Liver (tissue), 8 donors: ENCODE measurements at regions not wholly inside any gene's neighbourhood (a gene's known extent, or its start where the extent isn't known, plus 50 kb on each side); places are given as distances from the start of the nearest gene placed in this dataset.
A peak's percentile ranks its signal among the peaks of the same experiment; 100 is the strongest.

ENCODE experiments used
- DNase-seq: peaks from one replicate; pipeline ENCODE4 v3.0.0-alpha.2; 2017; ENCODE audit warnings: low spot score
- H3K27ac ChIP-seq, 2 donors: one replicate each; pipeline ENCODE4 v1.7.0; 2013; ENCODE audit warnings: inconsistent platforms in 2 of 2, low read length in 2 of 2, control low read depth in 1 of 2, low read depth in 1 of 2, mild to moderate bottlenecking in 1 of 2
- H3K27me3 ChIP-seq, 4 donors: one replicate each; pipeline versions ENCODE4 v1.6.1 to v1.7.0; 2013; ENCODE audit warnings: low read length in 3 of 4, inconsistent platforms in 1 of 4, mild to moderate bottlenecking in 1 of 4, moderate library complexity in 1 of 4; ENCODE audit not compliant: control insufficient read depth in 4 of 4, insufficient read depth in 4 of 4
- H3K36me3 ChIP-seq, 4 donors: one replicate each; pipeline versions ENCODE4 v1.6.1 to v1.7.0; 2013; ENCODE audit warnings: low read length in 3 of 4, mild to moderate bottlenecking in 3 of 4, low read depth in 1 of 4, moderate library complexity in 1 of 4; ENCODE audit not compliant: control insufficient read depth in 4 of 4, insufficient read depth in 3 of 4
- H3K4me1 ChIP-seq, 4 donors: one replicate each; pipeline versions ENCODE4 v1.6.1 to v1.7.0; 2013; ENCODE audit warnings: low read length in 3 of 4, mild to moderate bottlenecking in 3 of 4, moderate library complexity in 1 of 4; ENCODE audit not compliant: control insufficient read depth in 4 of 4, insufficient read depth in 4 of 4
- H3K4me3 ChIP-seq, 3 donors: one replicate each; pipeline versions ENCODE4 v1.6.1 to v1.7.0; 2013; ENCODE audit warnings: low read length in 3 of 3, control low read depth in 1 of 3, low read depth in 1 of 3, mild to moderate bottlenecking in 1 of 3
- H3K9ac ChIP-seq, 2 donors: one replicate each; pipeline ENCODE4 v1.7.0; 2013; ENCODE audit warnings: low read length in 2 of 2, mild to moderate bottlenecking in 2 of 2, moderate library complexity in 2 of 2, control low read depth in 1 of 2, low read depth in 1 of 2
- H3K9me3 ChIP-seq, 4 donors: one replicate each; pipeline versions ENCODE4 v1.6.1 to v1.7.0; 2013; ENCODE audit warnings: low read length in 3 of 4; ENCODE audit not compliant: control insufficient read depth in 4 of 4
- FOXA2 ChIP-seq: IDR thresholded peaks from 2 replicates; pipeline ENCODE4 v1.6.1; 2016; ENCODE audit warnings: antibody characterized with exemption
- HNF4G ChIP-seq: IDR thresholded peaks from 2 replicates; pipeline ENCODE4 v1.6.1; 2016; ENCODE audit warnings: antibody characterized with exemption
- RAD21 ChIP-seq, 2 donors: IDR thresholded peaks; 2 replicates each; pipeline ENCODE4 v1.6.1; 2016; ENCODE audit warnings: antibody characterized with exemption in 2 of 2, mild to moderate bottlenecking in 2 of 2
- RXRA ChIP-seq, 2 donors: IDR thresholded peaks; 2 replicates each; pipeline ENCODE4 v1.6.1; 2017 to 2018; ENCODE audit warnings: antibody characterized with exemption in 2 of 2, mild to moderate bottlenecking in 1 of 2
- YY1 ChIP-seq: IDR thresholded peaks from 2 replicates; pipeline ENCODE4 v1.6.1; 2016; ENCODE audit warnings: antibody characterized with exemption, mild to moderate bottlenecking
- WGBS: extraction: QIAGEN DNeasy Blood & Tissue Kit; methylation state at CpG from one replicate; pipeline ENCODE4 v1.1.7; 2013; 5-methylcytosine and 5-hydroxymethylcytosine counted together
- TF ChIP-seq, protein P1 (sequence below): IDR thresholded peaks from 2 replicates; pipeline ENCODE4 v1.6.1; 2016; ENCODE audit warnings: antibody characterized with exemption, mild to moderate bottlenecking
- TF ChIP-seq, protein P2 (sequence below): IDR thresholded peaks from 2 replicates; pipeline ENCODE4 v1.6.1; 2016; ENCODE audit warnings: antibody characterized with exemption
- TF ChIP-seq, protein P3 (sequence below): fragments of 150-350 bp; IDR thresholded peaks from 2 replicates; pipeline ENCODE4 v1.5.1; 2017; ENCODE audit warnings: improper control_type of control experiment, low read depth, low read length; ENCODE audit not compliant: missing input control
- donor health status: healthy.
- donor health status: healthy.
- donor health status: healthy.
- donor health status: healthy.
- donor health status: healthy.

DNA sequence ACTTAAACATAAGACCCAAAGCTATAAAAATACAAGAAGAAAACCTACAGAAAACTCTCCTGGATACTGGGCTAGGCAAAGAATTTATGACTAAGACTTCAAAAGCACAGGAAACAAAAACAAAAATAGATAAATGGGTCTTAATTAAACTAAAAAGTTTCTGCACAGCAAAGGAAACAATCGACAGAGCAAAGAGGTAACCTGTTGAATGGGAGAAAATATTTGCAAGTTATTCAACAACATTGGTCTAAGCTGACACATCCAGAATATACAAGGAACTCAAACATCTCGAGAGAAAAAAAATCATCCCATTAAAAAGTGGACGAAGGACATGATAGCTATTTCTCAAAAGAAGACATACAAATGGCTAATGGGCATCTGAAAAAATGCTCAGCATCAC, 72.3 kb upstream of the RBBP8 start:
- H3K4me1 ChIP-seq: peaks cover 0 to 3% (median 0%) of the 10 kb centered on the region in 4 donors
- H3K27ac ChIP-seq: no peak overlapping the region
- TF ChIP-seq RXRA (IDR thresholded peaks at IDR 0.05) (no peak), YY1 (no peak), HNF4G (no peak)
- TF ChIP-seq, protein P1, sequence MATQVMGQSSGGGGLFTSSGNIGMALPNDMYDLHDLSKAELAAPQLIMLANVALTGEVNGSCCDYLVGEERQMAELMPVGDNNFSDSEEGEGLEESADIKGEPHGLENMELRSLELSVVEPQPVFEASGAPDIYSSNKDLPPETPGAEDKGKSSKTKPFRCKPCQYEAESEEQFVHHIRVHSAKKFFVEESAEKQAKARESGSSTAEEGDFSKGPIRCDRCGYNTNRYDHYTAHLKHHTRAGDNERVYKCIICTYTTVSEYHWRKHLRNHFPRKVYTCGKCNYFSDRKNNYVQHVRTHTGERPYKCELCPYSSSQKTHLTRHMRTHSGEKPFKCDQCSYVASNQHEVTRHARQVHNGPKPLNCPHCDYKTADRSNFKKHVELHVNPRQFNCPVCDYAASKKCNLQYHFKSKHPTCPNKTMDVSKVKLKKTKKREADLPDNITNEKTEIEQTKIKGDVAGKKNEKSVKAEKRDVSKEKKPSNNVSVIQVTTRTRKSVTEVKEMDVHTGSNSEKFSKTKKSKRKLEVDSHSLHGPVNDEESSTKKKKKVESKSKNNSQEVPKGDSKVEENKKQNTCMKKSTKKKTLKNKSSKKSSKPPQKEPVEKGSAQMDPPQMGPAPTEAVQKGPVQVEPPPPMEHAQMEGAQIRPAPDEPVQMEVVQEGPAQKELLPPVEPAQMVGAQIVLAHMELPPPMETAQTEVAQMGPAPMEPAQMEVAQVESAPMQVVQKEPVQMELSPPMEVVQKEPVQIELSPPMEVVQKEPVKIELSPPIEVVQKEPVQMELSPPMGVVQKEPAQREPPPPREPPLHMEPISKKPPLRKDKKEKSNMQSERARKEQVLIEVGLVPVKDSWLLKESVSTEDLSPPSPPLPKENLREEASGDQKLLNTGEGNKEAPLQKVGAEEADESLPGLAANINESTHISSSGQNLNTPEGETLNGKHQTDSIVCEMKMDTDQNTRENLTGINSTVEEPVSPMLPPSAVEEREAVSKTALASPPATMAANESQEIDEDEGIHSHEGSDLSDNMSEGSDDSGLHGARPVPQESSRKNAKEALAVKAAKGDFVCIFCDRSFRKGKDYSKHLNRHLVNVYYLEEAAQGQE: no peak
- no peaks in the 10 kb centered on the region for H3K27me3 ChIP-seq
- WGBS: 77% methylated on average over 3 of the region's 3 CpGs
- H3K9ac ChIP-seq: no peak overlapping the region
- H3K36me3 ChIP-seq: no peaks in the 10 kb centered on the region
- no peaks in the 10 kb centered on the region for H3K9me3 ChIP-seq
- no peak for DNase-seq
- no peak overlapping the region for H3K4me3 ChIP-seq

DNA sequence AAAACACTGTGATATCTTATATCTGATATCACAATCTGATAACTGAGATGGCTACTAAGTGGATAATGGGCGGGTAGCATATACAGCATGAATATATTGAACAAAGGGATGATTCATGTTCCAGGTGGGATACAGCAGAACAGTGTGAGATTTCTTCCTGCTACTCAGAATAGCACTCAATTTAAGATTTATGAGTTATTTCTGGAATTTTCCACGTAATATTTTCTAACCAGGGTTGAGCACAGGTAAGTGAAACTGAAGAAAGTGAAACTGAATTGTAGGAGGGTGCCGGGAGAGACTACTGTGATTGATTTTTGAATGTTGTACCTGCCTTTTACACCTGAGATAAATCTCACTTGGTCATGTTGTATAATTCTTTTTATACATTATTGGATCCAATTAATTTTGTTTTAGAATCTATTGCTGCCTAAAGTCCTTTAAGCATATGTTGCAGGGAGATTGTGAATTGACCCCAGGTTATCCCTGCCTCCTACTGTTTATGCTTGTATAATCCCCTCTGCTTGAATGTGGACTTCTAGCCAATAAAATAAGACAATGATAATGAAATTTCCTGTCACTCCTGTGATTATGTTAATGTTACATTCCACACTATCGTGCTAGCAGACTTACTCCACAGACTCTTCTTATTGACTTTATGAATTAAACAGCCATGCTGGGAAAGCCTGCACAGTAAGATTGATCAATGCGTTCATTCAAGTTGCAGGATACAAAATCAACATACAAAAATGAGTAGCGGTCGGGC, 67.6 kb upstream of the RBBP8 start:
- 35% methylated on average over 7 of the region's 7 CpGs for WGBS
- H3K27me3 ChIP-seq: no peaks in the 10 kb centered on the region
- H3K36me3 ChIP-seq: no peaks in the 10 kb centered on the region
- H3K4me1 ChIP-seq: peaks cover 0 to 11% (median 4%) of the 10 kb centered on the region in 4 donors
- H3K4me3 ChIP-seq: peak overlapping the region; percentile 26 to 42 (median 27)
- TF ChIP-seq, protein P2, sequence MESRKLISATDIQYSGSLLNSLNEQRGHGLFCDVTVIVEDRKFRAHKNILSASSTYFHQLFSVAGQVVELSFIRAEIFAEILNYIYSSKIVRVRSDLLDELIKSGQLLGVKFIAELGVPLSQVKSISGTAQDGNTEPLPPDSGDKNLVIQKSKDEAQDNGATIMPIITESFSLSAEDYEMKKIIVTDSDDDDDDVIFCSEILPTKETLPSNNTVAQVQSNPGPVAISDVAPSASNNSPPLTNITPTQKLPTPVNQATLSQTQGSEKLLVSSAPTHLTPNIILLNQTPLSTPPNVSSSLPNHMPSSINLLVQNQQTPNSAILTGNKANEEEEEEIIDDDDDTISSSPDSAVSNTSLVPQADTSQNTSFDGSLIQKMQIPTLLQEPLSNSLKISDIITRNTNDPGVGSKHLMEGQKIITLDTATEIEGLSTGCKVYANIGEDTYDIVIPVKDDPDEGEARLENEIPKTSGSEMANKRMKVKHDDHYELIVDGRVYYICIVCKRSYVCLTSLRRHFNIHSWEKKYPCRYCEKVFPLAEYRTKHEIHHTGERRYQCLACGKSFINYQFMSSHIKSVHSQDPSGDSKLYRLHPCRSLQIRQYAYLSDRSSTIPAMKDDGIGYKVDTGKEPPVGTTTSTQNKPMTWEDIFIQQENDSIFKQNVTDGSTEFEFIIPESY: no peak
- TF ChIP-seq, protein P3, sequence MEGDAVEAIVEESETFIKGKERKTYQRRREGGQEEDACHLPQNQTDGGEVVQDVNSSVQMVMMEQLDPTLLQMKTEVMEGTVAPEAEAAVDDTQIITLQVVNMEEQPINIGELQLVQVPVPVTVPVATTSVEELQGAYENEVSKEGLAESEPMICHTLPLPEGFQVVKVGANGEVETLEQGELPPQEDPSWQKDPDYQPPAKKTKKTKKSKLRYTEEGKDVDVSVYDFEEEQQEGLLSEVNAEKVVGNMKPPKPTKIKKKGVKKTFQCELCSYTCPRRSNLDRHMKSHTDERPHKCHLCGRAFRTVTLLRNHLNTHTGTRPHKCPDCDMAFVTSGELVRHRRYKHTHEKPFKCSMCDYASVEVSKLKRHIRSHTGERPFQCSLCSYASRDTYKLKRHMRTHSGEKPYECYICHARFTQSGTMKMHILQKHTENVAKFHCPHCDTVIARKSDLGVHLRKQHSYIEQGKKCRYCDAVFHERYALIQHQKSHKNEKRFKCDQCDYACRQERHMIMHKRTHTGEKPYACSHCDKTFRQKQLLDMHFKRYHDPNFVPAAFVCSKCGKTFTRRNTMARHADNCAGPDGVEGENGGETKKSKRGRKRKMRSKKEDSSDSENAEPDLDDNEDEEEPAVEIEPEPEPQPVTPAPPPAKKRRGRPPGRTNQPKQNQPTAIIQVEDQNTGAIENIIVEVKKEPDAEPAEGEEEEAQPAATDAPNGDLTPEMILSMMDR: no peak
- TF ChIP-seq, protein P1: no peak
- peak; percentile 29 for TF ChIP-seq YY1
- TF ChIP-seq FOXA2: peak; percentile 55
- TF ChIP-seq RAD21 (IDR thresholded peaks at IDR 0.05): no peak
- TF ChIP-seq RXRA (IDR thresholded peaks at IDR 0.05): no peak
- peak overlapping the region; percentile 71 to 73 for H3K27ac ChIP-seq
- peak overlapping the region in 1 of 2 donors; percentile 62 for H3K9ac ChIP-seq
- no peak for DNase-seq
- H3K9me3 ChIP-seq: no peaks in the 10 kb centered on the region
